ENCODE measurements at regions not wholly inside any gene's neighbourhood (a gene's known extent, or its start where the extent isn't known, plus 50 kb on each side); places are given as distances from the start of the nearest gene placed in this dataset.

DNA sequence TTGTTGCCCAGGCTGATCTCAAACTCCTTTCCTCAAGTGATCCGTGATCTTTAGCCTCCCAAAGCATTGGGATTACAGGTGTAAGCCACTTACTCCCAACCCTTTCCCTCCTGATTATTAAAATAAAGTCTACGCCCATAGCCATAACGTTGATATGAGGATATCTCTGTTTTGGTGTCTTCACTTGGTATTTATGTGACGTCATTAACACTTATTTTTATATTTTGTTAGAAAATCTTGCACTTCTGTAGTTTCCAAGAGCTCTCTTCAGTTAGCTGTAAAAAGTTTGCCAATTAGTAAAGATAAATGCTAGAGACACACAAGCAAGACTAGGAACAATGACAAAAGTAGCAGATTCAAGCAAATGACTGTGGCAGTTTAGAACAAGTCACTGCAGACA, 115.6 kb upstream of the HSF2 start:
- Histone ChIP-seq H3K36me3 (ENCODE audit: control insufficient read depth, insufficient read depth, low read length) (no peaks in the 10 kb centered on the region), H2AFZ (no peak overlapping the region), H3K9me3 (ENCODE audit: control insufficient read depth, low read length) (no peaks in the 10 kb centered on the region), H3K79me2 (no peaks in the 10 kb centered on the region), H3K27me3 (ENCODE audit: control insufficient read depth, insufficient read depth, low read length) (no peaks in the 10 kb centered on the region), H3K27ac (no peak overlapping the region), H3K4me2 (ENCODE audit: low read length) (no peak overlapping the region), H3K4me3 (ENCODE audit: low read depth, low read length) (no peak overlapping the region), H3K9ac (no peak overlapping the region), H3K4me1 (no peaks in the 10 kb centered on the region)
- TF ChIP-seq, protein P1, sequence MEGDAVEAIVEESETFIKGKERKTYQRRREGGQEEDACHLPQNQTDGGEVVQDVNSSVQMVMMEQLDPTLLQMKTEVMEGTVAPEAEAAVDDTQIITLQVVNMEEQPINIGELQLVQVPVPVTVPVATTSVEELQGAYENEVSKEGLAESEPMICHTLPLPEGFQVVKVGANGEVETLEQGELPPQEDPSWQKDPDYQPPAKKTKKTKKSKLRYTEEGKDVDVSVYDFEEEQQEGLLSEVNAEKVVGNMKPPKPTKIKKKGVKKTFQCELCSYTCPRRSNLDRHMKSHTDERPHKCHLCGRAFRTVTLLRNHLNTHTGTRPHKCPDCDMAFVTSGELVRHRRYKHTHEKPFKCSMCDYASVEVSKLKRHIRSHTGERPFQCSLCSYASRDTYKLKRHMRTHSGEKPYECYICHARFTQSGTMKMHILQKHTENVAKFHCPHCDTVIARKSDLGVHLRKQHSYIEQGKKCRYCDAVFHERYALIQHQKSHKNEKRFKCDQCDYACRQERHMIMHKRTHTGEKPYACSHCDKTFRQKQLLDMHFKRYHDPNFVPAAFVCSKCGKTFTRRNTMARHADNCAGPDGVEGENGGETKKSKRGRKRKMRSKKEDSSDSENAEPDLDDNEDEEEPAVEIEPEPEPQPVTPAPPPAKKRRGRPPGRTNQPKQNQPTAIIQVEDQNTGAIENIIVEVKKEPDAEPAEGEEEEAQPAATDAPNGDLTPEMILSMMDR (IDR thresholded peaks at IDR 0.05) = no peak

DNA sequence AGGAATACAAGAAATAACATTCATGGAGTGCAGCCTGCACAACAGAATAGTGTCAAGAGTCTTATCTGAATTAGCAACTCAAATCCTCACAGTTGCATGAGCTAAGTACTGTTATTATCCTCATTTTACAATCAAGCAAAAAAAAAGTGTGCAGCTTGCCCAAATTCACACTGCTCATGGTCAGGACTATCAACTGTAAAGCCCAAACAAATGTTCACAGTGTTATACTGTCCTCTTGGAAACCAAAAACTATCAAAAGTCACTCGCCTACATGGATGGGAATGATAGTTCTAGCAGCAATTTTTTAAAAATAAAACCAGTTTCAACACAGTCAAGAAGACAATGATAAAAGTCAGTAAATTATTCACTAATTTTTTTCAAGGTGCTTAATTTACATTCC, 114.6 kb upstream of the HSF2 start:
- no peaks in the 10 kb centered on the region for H3K27me3 ChIP-seq (ENCODE audit: control insufficient read depth, insufficient read depth, low read length)
- no peak overlapping the region for H3K4me3 ChIP-seq (ENCODE audit: low read depth, low read length)
- no peak overlapping the region for H2AFZ ChIP-seq
- no peaks in the 10 kb centered on the region for H3K9me3 ChIP-seq (ENCODE audit: control insufficient read depth, low read length)
- TF ChIP-seq, protein P1 (IDR thresholded peaks at IDR 0.05) = no peak
- H3K79me2 ChIP-seq = no peaks in the 10 kb centered on the region
- H3K36me3 ChIP-seq (ENCODE audit: control insufficient read depth, insufficient read depth, low read length) = no peaks in the 10 kb centered on the region
- H3K27ac ChIP-seq = no peak overlapping the region
- H3K9ac ChIP-seq = no peak overlapping the region
- no peak overlapping the region for H3K4me2 ChIP-seq (ENCODE audit: low read length)
- peaks cover 3% of the 10 kb centered on the region for H3K4me1 ChIP-seq

DNA sequence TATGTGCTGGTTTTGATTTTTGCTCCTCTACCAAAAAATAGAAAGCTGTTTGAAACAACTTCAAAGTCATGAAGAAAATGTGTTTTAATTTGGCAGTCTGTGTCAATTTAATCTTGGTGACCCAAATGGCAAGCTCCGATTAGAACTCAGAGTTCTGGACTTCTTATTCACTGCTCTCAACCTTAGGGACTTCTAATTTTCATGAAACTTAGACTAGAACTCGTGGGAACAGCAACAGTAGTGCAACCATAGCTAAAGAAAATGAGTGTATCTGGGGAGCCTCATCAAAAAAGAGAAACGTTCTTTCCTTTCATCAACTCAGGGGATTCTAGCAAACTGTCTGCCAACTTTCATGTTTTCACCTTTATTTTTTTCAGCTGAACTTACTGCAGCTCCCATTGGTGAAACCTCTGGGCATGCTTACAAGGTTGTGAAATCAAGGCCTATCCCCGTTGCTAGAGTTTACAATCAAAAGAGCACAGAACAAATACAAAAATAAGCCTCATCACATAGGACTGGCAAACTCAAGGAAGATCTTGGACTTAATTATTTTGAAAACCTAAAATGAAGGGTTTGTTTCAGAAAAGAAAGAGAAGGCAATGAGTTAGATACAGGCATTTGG, 114.0 kb upstream of the HSF2 start:
- Histone ChIP-seq H3K79me2 (no peaks in the 10 kb centered on the region), H3K27me3 (ENCODE audit: control insufficient read depth, insufficient read depth, low read length) (no peaks in the 10 kb centered on the region), H3K9me3 (ENCODE audit: control insufficient read depth, low read length) (no peaks in the 10 kb centered on the region), H3K4me1 (peaks cover 5% of the 10 kb centered on the region), H3K36me3 (ENCODE audit: control insufficient read depth, insufficient read depth, low read length) (no peaks in the 10 kb centered on the region), H3K4me2 (ENCODE audit: low read length) (no peak overlapping the region), H3K27ac (no peak overlapping the region), H3K4me3 (ENCODE audit: low read depth, low read length) (no peak overlapping the region), H2AFZ (peak overlapping the region; percentile 20), H3K9ac (no peak overlapping the region)
- TF ChIP-seq, protein P1 (IDR thresholded peaks at IDR 0.05) = no peak

DNA sequence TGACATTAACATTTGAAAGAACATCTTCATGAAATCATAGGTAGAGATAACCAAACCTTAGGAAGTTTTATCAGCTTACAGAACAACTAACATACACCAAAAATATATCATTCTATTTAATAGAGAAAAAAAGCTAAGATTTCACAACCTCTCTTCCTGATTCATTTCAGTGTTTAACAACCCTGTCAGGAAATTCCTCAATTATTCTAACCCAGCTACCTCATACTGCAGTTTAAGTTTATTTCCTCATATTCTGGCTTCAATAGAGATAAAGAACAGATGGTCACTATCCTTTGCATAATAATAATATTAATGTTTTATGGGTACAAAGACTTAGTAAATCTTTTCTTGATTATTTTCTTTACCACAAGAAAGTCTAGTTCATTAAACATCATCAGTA, 112.9 kb upstream of the HSF2 start:
- H3K9ac ChIP-seq = no peak overlapping the region
- no peaks in the 10 kb centered on the region for H3K27me3 ChIP-seq (ENCODE audit: control insufficient read depth, insufficient read depth, low read length)
- H3K4me2 ChIP-seq (ENCODE audit: low read length) = no peak overlapping the region
- no peaks in the 10 kb centered on the region for H3K79me2 ChIP-seq
- H3K36me3 ChIP-seq (ENCODE audit: control insufficient read depth, insufficient read depth, low read length) = no peaks in the 10 kb centered on the region
- H3K27ac ChIP-seq = no peak overlapping the region
- H3K4me3 ChIP-seq (ENCODE audit: low read depth, low read length) = no peak overlapping the region
- no peaks in the 10 kb centered on the region for H3K9me3 ChIP-seq (ENCODE audit: control insufficient read depth, low read length)
- no peak overlapping the region for H2AFZ ChIP-seq
- H3K4me1 ChIP-seq = peaks cover 5% of the 10 kb centered on the region
- TF ChIP-seq, protein P1 (IDR thresholded peaks at IDR 0.05) = no peak

Measured in parathyroid adenoma (tissue), 2 donors.